ENCODE measurements at regions not wholly inside any gene's neighbourhood (a gene's known extent, or its start where the extent isn't known, plus 50 kb on each side); places are given as distances from the start of the nearest gene placed in this dataset.

GRCh38 chrX:117487421-117487820 is 629.2 kb downstream of the KLHL13 start:
- in situ Hi-C loops (cut with MboI; ENCODE audit: low pct_unique_long_range_greater_than_20kb, low sequenced_read_pairs, unreplicated experiment) = no loop called here
- no peak for TF ChIP-seq CTCF (IDR thresholded peaks at IDR 0.05; ENCODE audit: extremely low read depth, insufficient read depth, missing control alignments)
- no peak for DNase-seq (ENCODE audit: low spot score)

GRCh38 chrX:117483950-117484349 is 632.7 kb downstream of the KLHL13 start:
- in situ Hi-C loops (cut with MboI; ENCODE audit: low pct_unique_long_range_greater_than_20kb, low sequenced_read_pairs, unreplicated experiment) = no loop called here
- no peak for DNase-seq (ENCODE audit: low spot score)
- no peak for TF ChIP-seq CTCF (IDR thresholded peaks at IDR 0.05; ENCODE audit: extremely low read depth, insufficient read depth, missing control alignments)

GRCh38 chrX:117458243-117458968 is 658.2 kb downstream of the KLHL13 start:
- no peak for DNase-seq (ENCODE audit: low spot score)
- in situ Hi-C loops (cut with MboI; ENCODE audit: low pct_unique_long_range_greater_than_20kb, low sequenced_read_pairs, unreplicated experiment) = no loop called here
- TF ChIP-seq CTCF (IDR thresholded peaks at IDR 0.05; ENCODE audit: extremely low read depth, insufficient read depth, missing control alignments) = no peak

- DNase-seq (ENCODE audit: low spot score) = no peak
- no peak for TF ChIP-seq CTCF (IDR thresholded peaks at IDR 0.05; ENCODE audit: extremely low read depth, insufficient read depth, missing control alignments)
- in situ Hi-C loops (cut with MboI; ENCODE audit: low pct_unique_long_range_greater_than_20kb, low sequenced_read_pairs, unreplicated experiment) = no loop called here
Observed at GRCh38 chrX:117455787-117456186, 660.8 kb downstream of the KLHL13 start.

GRCh38 chrX:117429501-117429900 is 687.1 kb downstream of the KLHL13 start:
- in situ Hi-C loops (cut with MboI; ENCODE audit: low pct_unique_long_range_greater_than_20kb, low sequenced_read_pairs, unreplicated experiment) = no loop called here
- TF ChIP-seq CTCF (IDR thresholded peaks at IDR 0.05; ENCODE audit: extremely low read depth, insufficient read depth, missing control alignments) = no peak
- no peak for DNase-seq (ENCODE audit: low spot score)

GRCh38 chrX:117407449-117408150 is 709.0 kb downstream of the KLHL13 start:
- no peak for DNase-seq (ENCODE audit: low spot score)
- TF ChIP-seq CTCF (IDR thresholded peaks at IDR 0.05; ENCODE audit: extremely low read depth, insufficient read depth, missing control alignments) = no peak
- in situ Hi-C loops (cut with MboI; ENCODE audit: low pct_unique_long_range_greater_than_20kb, low sequenced_read_pairs, unreplicated experiment) = no loop called here

Data from GM13977 (cell line).